Body of pancreas (tissue), 4 donors: ENCODE measurements at regions not wholly inside any gene's neighbourhood (a gene's known extent, or its start where the extent isn't known, plus 50 kb on each side); places are given as distances from the start of the nearest gene placed in this dataset.

Source experiments
- CTCF ChIP-seq, 7 experiments: fragments of 450-650 bp in 4 of 7; fragments of 200-600 bp in 3 of 7; sonication (generic) in 3 of 7; IDR thresholded peaks; one replicate each; pipeline ENCODE4 v1.5.1; 2016 to 2019; ENCODE audit warnings: antibody characterized with exemption in 7 of 7
- POLR2A ChIP-seq, 3 donors: fragments of 450-650 bp; IDR thresholded peaks; one replicate each; pipeline ENCODE4 v1.6.1; 2016; ENCODE audit warnings: antibody characterized with exemption in 3 of 3, mild to moderate bottlenecking in 2 of 3

GRCh38 chr2:120539424-120539936 is 193.5 kb downstream of the INHBB start:
- TF ChIP-seq POLR2A (IDR thresholded peaks at IDR 0.05) (no peak), CTCF (IDR thresholded peaks at IDR 0.05) (no peak)
